Activated naive CD4-positive, alpha-beta T cell treated with anti-CD3 and anti-CD28 coated beads, Interleukin-2, amount 50 U/mL, for 24 hours (primary cell): ENCODE measurements at regions not wholly inside any gene's neighbourhood (a gene's known extent, or its start where the extent isn't known, plus 50 kb on each side); places are given as distances from the start of the nearest gene placed in this dataset.

ENCODE experiments used
- H3K27ac Mint-ChIP-seq: one replicate; pipeline ENCODE4 v1.8.0; 2021; ENCODE audit warnings: mild to moderate bottlenecking, mixed read lengths
- H3K27me3 Mint-ChIP-seq: one replicate; pipeline ENCODE4 v1.8.0; 2021; ENCODE audit warnings: mixed read lengths
- H3K36me3 Mint-ChIP-seq: one replicate; pipeline ENCODE4 v1.8.0; 2021; ENCODE audit warnings: mixed read lengths
- H3K4me1 Mint-ChIP-seq: one replicate; pipeline ENCODE4 v1.8.0; 2021; ENCODE audit warnings: mixed read lengths
- H3K4me3 Mint-ChIP-seq: one replicate; pipeline ENCODE4 v1.8.0; 2021; ENCODE audit warnings: mild to moderate bottlenecking, mixed read lengths
- H3K9me3 Mint-ChIP-seq: one replicate; pipeline ENCODE4 v1.8.0; 2021; ENCODE audit warnings: mixed read lengths

DNA sequence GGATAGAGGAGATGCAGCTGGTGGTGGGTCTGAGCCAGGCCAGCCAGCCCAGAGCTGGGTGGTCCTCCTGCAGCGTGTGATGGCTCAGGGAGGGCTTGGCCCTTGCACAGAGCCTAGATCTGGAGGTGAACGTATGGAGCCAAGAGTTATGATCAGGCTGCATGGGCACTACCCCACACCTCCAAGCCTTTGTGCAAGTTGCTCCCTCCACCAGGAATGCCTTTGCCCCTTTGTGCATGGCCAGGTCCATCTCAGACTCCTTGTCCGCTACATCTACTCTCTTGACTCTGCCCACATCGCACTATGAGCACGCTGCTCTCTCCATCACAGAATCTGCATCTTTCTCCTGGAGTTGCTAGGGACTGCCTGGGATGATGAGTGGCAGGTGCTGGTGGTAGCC lies 895.7 kb downstream of the TBC1D22A start:
- Mint-ChIP-seq H3K27me3 (no peaks in the 10 kb centered on the region), H3K9me3 (no peaks in the 10 kb centered on the region), H3K27ac (no peak overlapping the region), H3K36me3 (no peaks in the 10 kb centered on the region), H3K4me1 (no peaks in the 10 kb centered on the region), H3K4me3 (no peak overlapping the region)

DNA sequence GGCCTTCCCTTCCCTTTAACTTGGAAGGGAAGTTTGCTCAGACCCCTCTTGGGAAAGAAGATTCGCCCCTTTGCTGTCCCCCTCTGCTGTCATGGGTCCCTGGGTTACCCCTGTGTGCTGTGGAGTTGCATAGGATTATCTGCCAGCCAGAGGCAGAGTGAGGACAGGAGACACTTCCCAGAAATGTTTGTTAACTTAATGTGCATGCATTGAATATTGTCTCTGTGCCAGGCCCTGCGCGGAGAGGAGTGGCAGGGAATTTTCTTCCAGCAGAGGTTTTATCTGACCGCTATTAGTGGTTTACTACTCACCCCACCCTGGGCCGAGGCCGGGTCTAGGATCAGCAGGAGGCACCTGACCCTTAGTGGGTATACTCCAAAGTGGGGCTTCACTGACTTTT lies 894.8 kb downstream of the TBC1D22A start:
- H3K9me3 Mint-ChIP-seq: no peaks in the 10 kb centered on the region
- H3K27me3 Mint-ChIP-seq: no peaks in the 10 kb centered on the region
- no peak overlapping the region for H3K4me3 Mint-ChIP-seq
- H3K36me3 Mint-ChIP-seq: no peaks in the 10 kb centered on the region
- H3K4me1 Mint-ChIP-seq: no peaks in the 10 kb centered on the region
- no peak overlapping the region for H3K27ac Mint-ChIP-seq

DNA sequence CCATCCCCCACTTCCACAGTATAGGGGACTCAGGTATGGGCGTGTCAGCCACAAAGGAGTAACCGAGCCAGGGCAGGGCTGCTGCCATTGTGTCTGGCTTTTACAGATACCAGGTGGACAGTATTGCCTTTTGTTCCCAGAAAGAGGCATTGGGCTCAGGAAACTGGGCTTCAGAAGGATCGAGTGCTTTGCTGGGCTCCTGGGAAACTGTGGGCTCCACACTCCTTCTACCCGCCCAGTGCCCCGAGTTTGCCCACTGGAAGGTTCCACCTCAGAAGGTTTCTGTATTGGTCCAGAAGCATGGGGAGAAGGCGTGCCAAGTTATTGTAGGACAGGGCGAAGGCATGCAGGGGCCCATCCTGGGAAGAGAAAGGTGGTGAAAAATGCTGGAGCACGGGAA lies 894.4 kb downstream of the TBC1D22A start:
- Mint-ChIP-seq H3K27ac (no peak overlapping the region), H3K4me1 (no peaks in the 10 kb centered on the region), H3K36me3 (no peaks in the 10 kb centered on the region), H3K27me3 (no peaks in the 10 kb centered on the region), H3K4me3 (no peak overlapping the region), H3K9me3 (no peaks in the 10 kb centered on the region)

GRCh38 chr22:47655930-47656329 lies 893.5 kb downstream of the TBC1D22A start:
- no peaks in the 10 kb centered on the region for H3K27me3 Mint-ChIP-seq
- no peaks in the 10 kb centered on the region for H3K4me1 Mint-ChIP-seq
- H3K9me3 Mint-ChIP-seq: no peaks in the 10 kb centered on the region
- H3K36me3 Mint-ChIP-seq: no peaks in the 10 kb centered on the region
- no peak overlapping the region for H3K4me3 Mint-ChIP-seq
- H3K27ac Mint-ChIP-seq: no peak overlapping the region

DNA sequence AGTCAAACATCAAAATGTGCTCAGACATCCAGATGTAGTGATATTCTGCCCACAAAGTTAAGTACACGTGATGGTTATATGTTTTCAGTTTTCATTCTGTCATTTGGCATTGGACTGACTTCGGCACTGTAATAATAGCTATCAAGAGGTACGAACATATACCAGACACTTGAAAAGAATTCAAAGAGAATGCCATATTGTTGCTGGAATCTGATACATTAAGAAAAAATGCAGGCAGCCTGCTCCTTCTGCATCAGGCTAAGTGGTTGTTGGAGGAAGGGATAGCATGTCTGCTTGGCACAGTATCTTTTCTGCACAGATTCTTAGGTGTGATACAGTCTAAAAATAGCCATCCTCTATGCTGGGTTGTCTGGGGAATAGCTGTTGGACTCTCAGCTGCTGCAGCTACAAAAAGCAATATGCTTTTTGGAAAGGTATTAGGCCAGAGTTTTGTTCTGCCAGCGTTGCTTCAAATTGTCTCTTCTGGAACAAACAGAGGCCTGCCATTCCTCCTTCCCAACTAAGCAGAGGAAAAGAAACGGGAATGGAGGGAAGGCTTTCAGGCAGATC lies 892.6 kb downstream of the TBC1D22A start:
- H3K4me3 Mint-ChIP-seq: no peak overlapping the region
- no peaks in the 10 kb centered on the region for H3K4me1 Mint-ChIP-seq
- no peaks in the 10 kb centered on the region for H3K27me3 Mint-ChIP-seq
- no peaks in the 10 kb centered on the region for H3K36me3 Mint-ChIP-seq
- no peaks in the 10 kb centered on the region for H3K9me3 Mint-ChIP-seq
- H3K27ac Mint-ChIP-seq: no peak overlapping the region

DNA sequence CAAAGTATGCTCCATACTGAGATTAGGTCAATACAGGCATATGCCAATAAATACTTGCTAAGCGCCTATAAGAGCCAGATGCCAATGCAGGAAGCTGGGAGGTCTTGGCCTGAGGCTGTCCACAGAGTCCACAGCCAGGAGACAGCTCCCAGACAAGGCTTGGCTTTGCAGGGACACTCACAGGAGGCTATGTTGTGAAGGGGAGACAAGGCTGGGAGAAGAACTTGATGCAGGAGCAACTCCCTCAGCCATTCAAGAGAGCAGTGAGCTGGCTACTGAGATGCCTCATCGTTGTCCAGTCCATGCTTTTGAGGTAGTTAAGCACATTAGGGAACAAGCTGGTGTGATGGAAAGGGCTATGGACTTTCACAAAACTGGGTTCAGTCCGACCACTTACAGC lies 891.5 kb downstream of the TBC1D22A start:
- Mint-ChIP-seq H3K4me1 (no peaks in the 10 kb centered on the region), H3K36me3 (no peaks in the 10 kb centered on the region), H3K27ac (no peak overlapping the region), H3K4me3 (no peak overlapping the region), H3K27me3 (no peaks in the 10 kb centered on the region), H3K9me3 (no peaks in the 10 kb centered on the region)

GRCh38 chr22:47651216-47651987 lies 889.0 kb downstream of the TBC1D22A start:
- H3K4me1 Mint-ChIP-seq: no peaks in the 10 kb centered on the region
- H3K36me3 Mint-ChIP-seq: no peaks in the 10 kb centered on the region
- H3K27me3 Mint-ChIP-seq: no peaks in the 10 kb centered on the region
- no peaks in the 10 kb centered on the region for H3K9me3 Mint-ChIP-seq
- no peak overlapping the region for H3K27ac Mint-ChIP-seq
- H3K4me3 Mint-ChIP-seq: no peak overlapping the region

DNA sequence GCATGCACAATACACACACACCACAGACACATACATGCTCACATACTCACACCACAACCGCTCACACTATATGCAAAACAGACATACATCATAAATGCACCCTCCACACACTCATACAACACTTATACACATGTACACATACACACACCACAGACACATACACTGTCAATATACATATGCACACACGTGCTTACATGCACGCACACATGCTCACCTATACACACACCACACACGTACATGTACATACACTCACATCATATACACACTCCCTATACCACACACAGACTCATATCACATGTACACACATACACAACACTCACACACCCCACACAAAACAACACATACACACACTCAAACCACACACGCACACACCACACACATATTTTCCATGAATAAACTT lies 885.3 kb downstream of the TBC1D22A start:
- H3K4me1 Mint-ChIP-seq: no peaks in the 10 kb centered on the region
- no peaks in the 10 kb centered on the region for H3K36me3 Mint-ChIP-seq
- no peak overlapping the region for H3K4me3 Mint-ChIP-seq
- no peak overlapping the region for H3K27ac Mint-ChIP-seq
- no peaks in the 10 kb centered on the region for H3K9me3 Mint-ChIP-seq
- no peaks in the 10 kb centered on the region for H3K27me3 Mint-ChIP-seq

- Mint-ChIP-seq H3K36me3 (no peaks in the 10 kb centered on the region), H3K4me1 (no peaks in the 10 kb centered on the region), H3K27ac (no peak overlapping the region), H3K4me3 (no peak overlapping the region), H3K9me3 (no peaks in the 10 kb centered on the region), H3K27me3 (no peaks in the 10 kb centered on the region)
These were observed 884.7 kb downstream of the TBC1D22A start for GRCh38 chr22:47647181-47647580.

- no peaks in the 10 kb centered on the region for H3K27me3 Mint-ChIP-seq
- H3K36me3 Mint-ChIP-seq: no peaks in the 10 kb centered on the region
- no peaks in the 10 kb centered on the region for H3K9me3 Mint-ChIP-seq
- no peak overlapping the region for H3K27ac Mint-ChIP-seq
- H3K4me1 Mint-ChIP-seq: no peaks in the 10 kb centered on the region
- no peak overlapping the region for H3K4me3 Mint-ChIP-seq
These were observed 883.5 kb downstream of the TBC1D22A start for GRCh38 chr22:47645923-47646322.

GRCh38 chr22:47645450-47645914 lies 883.0 kb downstream of the TBC1D22A start:
- Mint-ChIP-seq H3K27ac (no peak overlapping the region), H3K36me3 (no peaks in the 10 kb centered on the region), H3K4me3 (no peak overlapping the region), H3K4me1 (no peaks in the 10 kb centered on the region), H3K9me3 (no peaks in the 10 kb centered on the region), H3K27me3 (no peaks in the 10 kb centered on the region)

- Mint-ChIP-seq H3K27me3 (peaks cover 16% of the 10 kb centered on the region), H3K9me3 (peaks cover 18% of the 10 kb centered on the region), H3K27ac (no peak overlapping the region), H3K4me3 (no peak overlapping the region), H3K4me1 (no peaks in the 10 kb centered on the region), H3K36me3 (no peaks in the 10 kb centered on the region)
These were observed 871.9 kb downstream of the TBC1D22A start for GRCh38 chr22:47634347-47634746.

DNA sequence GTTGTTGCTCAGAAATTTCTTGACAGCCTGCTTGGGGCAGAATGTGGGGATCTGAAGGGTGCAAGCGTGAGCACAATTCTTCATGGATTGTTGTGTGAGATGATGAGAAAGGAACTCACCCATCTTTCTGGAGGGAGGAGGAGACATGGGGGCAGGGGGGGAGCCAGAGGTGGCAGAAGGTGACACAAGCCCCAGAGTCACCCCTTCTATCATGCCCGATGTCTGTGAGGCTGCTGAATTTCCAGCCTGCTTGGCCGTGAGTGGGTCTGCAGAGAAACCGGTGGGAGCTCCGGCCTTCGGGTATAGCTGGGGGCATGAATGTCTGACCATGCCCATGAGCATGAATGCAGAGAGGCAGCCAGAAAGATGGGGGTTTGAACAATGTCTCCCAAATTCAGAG lies 870.7 kb downstream of the TBC1D22A start:
- peaks cover 13% of the 10 kb centered on the region for H3K27me3 Mint-ChIP-seq
- H3K4me1 Mint-ChIP-seq: no peaks in the 10 kb centered on the region
- H3K9me3 Mint-ChIP-seq: peaks cover 14% of the 10 kb centered on the region
- H3K4me3 Mint-ChIP-seq: no peak overlapping the region
- H3K36me3 Mint-ChIP-seq: no peaks in the 10 kb centered on the region
- H3K27ac Mint-ChIP-seq: no peak overlapping the region

GRCh38 chr22:47632701-47633100 lies 870.3 kb downstream of the TBC1D22A start:
- Mint-ChIP-seq H3K27me3 (peaks cover 13% of the 10 kb centered on the region), H3K4me1 (no peaks in the 10 kb centered on the region), H3K36me3 (no peaks in the 10 kb centered on the region), H3K4me3 (no peak overlapping the region), H3K9me3 (peaks cover 10% of the 10 kb centered on the region), H3K27ac (no peak overlapping the region)

- Mint-ChIP-seq H3K27me3 (peaks cover 6% of the 10 kb centered on the region), H3K36me3 (no peaks in the 10 kb centered on the region), H3K4me1 (no peaks in the 10 kb centered on the region), H3K9me3 (peaks cover 4% of the 10 kb centered on the region), H3K4me3 (no peak overlapping the region), H3K27ac (no peak overlapping the region)
These were observed 869.2 kb downstream of the TBC1D22A start for GRCh38 chr22:47631571-47632102.

DNA sequence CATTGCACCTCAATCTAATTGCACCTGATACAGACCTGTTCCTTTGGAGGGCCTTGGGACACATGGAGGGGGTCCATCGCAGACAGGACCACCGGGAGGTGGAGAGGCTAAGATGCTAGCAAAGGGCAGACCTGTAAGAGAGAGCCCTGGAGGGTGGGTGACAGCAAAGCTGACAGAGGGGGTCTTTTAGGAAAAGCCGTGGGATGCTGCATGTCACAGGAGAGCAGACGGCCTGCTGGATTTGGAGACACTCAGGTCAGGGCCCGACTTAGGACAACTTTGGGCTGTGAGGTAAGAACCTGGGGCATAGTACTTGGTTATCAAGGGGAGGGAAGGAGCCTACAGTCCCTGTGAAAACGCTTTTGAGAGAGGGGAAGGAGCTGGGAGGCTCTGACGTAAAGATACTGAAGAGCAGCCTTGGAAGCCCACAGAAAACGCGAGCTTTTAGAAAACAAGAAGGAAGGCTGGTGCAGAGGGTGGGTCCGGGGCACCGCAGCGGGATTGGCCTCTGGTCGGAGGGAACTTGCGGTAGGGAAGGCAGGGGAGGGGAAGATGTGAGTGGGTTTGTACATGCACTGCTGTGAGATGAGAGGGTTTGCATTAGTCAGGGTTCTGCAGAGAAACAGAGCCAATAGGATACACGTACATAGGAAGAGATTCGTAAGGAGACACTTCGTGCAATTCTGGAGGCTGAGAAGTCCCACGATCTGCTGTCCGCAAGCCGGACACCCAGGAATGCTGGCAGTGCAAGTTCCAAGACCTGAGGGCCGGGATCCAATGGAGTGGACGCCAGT lies 868.5 kb downstream of the TBC1D22A start:
- Mint-ChIP-seq H3K4me1 (no peaks in the 10 kb centered on the region), H3K9me3 (no peaks in the 10 kb centered on the region), H3K27ac (no peak overlapping the region), H3K36me3 (no peaks in the 10 kb centered on the region), H3K27me3 (peaks cover 4% of the 10 kb centered on the region), H3K4me3 (no peak overlapping the region)
